ENCODE measurements at regions not wholly inside any gene's neighbourhood (a gene's known extent, or its start where the extent isn't known, plus 50 kb on each side); places are given as distances from the start of the nearest gene placed in this dataset.

- no peak overlapping the region for H3K4me3 ChIP-seq
- H2AFZ ChIP-seq (ENCODE audit: low read depth, low read length), result no peak overlapping the region
- H3K4me1 ChIP-seq (replicated peaks in 1 of 2; ENCODE audit: control insufficient read depth in 2 of 2, insufficient read depth in 2 of 2, low read length in 2 of 2), result no peaks in the 10 kb centered on the region
- intact Hi-C loops (cut with micrococcal nuclease) (no loop called here), in situ Hi-C loops (cut with MboI) (no loop called here)
- FAIRE-seq (no peak), ATAC-seq (no peak), DNase-seq (ENCODE audit: extremely low read depth in 1 of 4, low spot score in 3 of 4) (no peak)
- H4K20me1 ChIP-seq (replicated peaks; ENCODE audit: control insufficient read depth, insufficient read depth, low read length), result no peaks in the 10 kb centered on the region
- H3K4me2 ChIP-seq (ENCODE audit: insufficient read depth, low read length), result no peak overlapping the region
- no peak overlapping the region for H3K27ac ChIP-seq (ENCODE audit: extremely low read depth, low read depth, low read length)
- ChIA-PET POLR2A (no interaction called here), CTCF (ENCODE audit: low intra/inter-chr PET ratio) (no interaction called here)
- H3K9ac ChIP-seq (ENCODE audit: insufficient read depth in 1 of 2, low read depth in 2 of 2, low read length in 2 of 2), result no peak overlapping the region
- H3K79me2 ChIP-seq (ENCODE audit: control insufficient read depth, insufficient read depth, low read length), result no peaks in the 10 kb centered on the region
- TF ChIP-seq SRF (CRISPR knock-in tag; IDR thresholded peaks at IDR 0.05) (no peak), IFI16 (CRISPR knock-in tag; IDR thresholded peaks at IDR 0.05) (no peak), POLR2AphosphoS5 (IDR thresholded peaks at IDR 0.05; ENCODE audit: control insufficient read depth, insufficient read depth, low read depth, low read length) (no peak), GATAD2A (IDR thresholded peaks at IDR 0.05) (no peak), ID3 (CRISPR knock-in tag; IDR thresholded peaks at IDR 0.05) (no peak), ID3 (tag; IDR thresholded peaks at IDR 0.05) (no peak), SREBF1 (IDR thresholded peaks at IDR 0.05; ENCODE audit: borderline replicate concordance, low read depth, low read length) (no peak), RBM34 (IDR thresholded peaks at IDR 0.05; ENCODE audit: borderline replicate concordance, insufficient read depth, low read length) (no peak), BHLHE40 (IDR thresholded peaks at IDR 0.05; ENCODE audit: low read length) (no peak)
- no peaks in the 10 kb centered on the region for H3K9me1 ChIP-seq (ENCODE audit: control insufficient read depth, insufficient read depth, low read length)
- BruUV-seq (replicated peaks), result no TSS peak
- no peaks in the 10 kb centered on the region for H3K36me3 ChIP-seq (ENCODE audit: control insufficient read depth, insufficient read depth, low read length)
- WGBS (ENCODE audit: insufficient coverage, low coverage, missing lambda C conversion rate), result 0% methylated on average over 1 of the region's 2 CpGs
- H3K9me3 ChIP-seq (replicated peaks; ENCODE audit: control insufficient read depth, insufficient read depth, low read depth, low read length), result no peaks in the 10 kb centered on the region; the same call in 1 of the 2 replicates
- no peaks in the 10 kb centered on the region for H3K27me3 ChIP-seq (ENCODE audit: control insufficient read depth in 2 of 2, insufficient read depth in 2 of 2, low read length in 2 of 2)
Measured at GRCh38 chr2:212919238-212919637, 232.2 kb downstream of the IKZF2 start.

Data from K562 (cell line).